ENCODE measurements at regions not wholly inside any gene's neighbourhood (a gene's known extent, or its start where the extent isn't known, plus 50 kb on each side); places are given as distances from the start of the nearest gene placed in this dataset.

DNA sequence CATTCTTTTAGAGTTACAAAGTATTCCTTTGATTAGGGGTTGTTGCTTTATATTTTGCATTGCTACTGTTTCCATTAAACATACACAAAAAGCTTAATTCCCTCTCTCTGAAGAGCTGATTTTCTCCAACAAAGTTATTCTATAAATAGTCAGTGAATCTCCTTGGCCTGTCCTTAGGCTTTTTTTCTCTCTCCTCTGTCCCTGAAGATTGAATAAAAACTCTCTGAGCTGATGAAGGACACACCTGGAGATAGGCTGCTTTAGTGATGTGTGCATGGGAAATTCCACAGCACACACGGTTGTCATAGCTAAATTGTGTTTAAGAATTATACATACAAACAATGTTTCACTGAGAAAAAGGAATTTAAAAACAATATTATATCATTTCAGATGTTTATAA is 90.5 kb upstream of the TMEM106B start:
- no peak for DNase-seq (ENCODE audit: low read depth in 4 of 4, low spot score in 3 of 4)

DNA sequence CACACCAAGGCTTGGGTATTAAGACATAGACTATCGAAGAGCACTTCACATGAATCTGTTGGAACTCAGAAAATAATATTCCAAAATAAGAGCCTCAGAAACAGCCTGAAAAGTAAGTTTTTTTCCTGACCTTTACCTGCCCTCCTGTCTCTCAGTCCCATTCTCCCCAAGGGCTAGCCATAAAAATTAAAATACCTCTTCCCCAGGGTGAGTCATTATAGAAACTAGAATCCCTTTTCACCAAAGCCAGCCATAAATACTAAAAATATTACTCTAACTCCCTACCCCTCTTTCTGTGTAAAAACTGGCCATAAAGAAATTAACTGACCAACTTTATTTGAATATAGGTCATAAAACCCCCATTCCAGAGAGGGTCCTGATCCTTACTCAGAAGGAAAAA is 87.9 kb upstream of the TMEM106B start:
- no peak for DNase-seq (ENCODE audit: low read depth in 4 of 4, low spot score in 3 of 4)

DNA sequence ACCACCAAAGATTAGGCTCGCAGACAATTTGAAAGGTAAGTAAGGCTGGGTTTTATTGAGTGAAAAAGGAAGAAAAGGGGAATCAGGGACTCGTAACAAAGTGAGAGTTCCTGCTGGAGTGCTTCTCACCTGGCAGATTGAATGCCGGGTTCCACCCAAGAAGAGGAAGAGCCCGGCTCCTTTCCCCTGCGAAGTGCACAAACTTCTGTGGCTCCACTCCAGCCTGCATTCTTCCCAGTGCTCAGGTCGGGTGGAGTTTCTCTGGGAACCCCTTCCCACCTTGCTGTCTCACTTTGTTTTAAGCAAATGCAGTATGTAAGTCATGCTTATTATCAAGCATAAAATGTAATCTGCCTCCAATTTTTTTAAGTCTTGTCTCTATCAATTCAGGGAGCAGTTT is 87.1 kb upstream of the TMEM106B start:
- DNase-seq (ENCODE audit: low read depth in 4 of 4, low spot score in 3 of 4), result no peak

DNA sequence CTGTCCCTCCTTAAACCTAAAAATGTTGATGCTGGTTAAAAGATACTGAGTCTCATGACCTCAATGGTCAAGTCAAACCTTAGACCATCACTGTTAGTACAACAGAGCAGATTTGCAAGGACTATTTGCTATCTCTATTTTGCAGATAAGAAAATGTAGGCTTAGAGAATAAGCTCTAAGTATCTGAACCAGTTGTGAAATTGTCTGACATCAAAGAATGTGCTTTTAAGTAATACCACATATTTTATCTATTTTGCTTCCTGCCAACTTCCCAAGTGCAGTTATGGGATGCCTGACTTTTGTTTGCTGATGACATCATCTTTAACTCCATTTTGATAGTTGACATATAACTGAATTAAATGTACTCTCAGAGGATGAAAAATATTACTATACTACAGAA is 83.6 kb upstream of the TMEM106B start:
- no peak for DNase-seq (ENCODE audit: low read depth in 4 of 4, low spot score in 3 of 4)

DNA sequence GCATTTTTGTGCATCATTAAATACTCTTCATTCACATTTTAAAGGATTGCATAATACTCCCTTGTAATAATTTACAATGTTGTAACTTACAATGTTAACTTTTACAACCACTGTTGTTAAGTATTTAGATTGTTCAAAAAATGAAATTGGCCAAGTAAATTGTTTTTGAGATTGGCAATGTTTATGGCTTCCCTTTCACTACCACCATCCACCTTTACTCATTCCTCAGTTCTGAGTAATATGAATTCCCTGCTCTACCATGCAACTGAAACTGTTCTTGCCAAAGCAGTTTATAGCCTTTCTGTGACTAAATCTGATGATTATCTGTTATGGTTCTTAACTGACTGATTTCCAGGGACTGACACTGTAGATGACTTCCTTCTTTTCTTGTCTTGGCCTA is 80.5 kb upstream of the TMEM106B start:
- DNase-seq (ENCODE audit: low read depth in 4 of 4, low spot score in 3 of 4), result no peak

DNA sequence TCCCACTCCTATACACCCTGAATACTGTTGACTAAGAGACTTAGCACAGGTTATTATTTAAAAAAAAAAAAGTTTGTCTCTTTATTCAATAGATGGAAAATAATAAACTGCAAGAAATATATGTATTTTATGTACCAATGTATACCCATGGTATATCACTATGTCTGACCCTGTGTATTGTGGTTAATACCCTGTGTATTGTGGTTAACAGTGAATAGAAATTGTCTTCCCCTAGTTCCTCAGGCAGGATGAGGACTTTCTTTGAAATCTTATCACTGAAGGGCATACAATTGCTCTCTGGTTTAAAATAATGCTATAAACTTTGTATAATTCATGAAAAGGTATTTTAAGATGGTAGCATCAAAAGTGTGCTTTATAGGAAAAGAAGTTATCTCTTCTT is 80.0 kb upstream of the TMEM106B start:
- no peak for DNase-seq (ENCODE audit: low read depth in 4 of 4, low spot score in 3 of 4)

DNA sequence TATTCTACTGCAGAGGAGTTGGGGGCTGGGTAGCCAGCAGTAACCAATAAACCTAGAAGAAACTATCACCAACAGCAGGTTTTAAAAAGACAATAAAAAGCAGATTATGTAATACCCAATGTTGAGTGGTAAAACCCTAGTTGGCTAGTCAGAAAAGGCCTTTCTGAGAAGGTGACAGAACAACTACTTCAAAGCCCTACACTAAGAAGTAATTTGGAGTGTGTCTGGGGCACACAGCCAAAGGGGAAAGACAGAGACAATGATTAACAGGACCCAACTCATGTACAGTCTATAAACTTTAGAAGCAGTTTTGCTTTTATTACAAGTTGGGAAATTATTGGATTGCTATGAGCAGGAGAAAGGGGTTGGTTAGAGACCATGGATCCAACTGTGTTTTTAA is 77.2 kb upstream of the TMEM106B start:
- no peak for DNase-seq (ENCODE audit: low read depth in 4 of 4, low spot score in 3 of 4)

DNA sequence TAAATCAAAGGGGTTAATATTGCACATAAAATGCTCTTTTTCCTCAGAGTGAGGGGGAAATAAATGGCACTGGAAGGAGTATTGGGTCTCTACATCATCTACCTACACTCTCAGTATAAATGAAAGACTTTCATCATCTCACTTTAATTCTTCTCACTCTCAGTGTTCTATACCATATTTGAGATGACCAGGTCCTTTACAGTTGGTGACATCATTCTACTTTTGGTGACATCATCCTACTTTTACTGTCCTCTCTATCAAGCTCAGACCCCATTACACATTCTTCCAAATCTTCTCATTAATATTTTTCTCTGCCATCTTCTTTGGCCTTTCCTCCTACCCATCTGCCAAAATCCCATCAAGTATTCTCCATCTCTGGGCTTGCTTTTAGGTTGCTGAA is 74.6 kb upstream of the TMEM106B start:
- no peak for DNase-seq (ENCODE audit: low read depth in 4 of 4, low spot score in 3 of 4)

DNA sequence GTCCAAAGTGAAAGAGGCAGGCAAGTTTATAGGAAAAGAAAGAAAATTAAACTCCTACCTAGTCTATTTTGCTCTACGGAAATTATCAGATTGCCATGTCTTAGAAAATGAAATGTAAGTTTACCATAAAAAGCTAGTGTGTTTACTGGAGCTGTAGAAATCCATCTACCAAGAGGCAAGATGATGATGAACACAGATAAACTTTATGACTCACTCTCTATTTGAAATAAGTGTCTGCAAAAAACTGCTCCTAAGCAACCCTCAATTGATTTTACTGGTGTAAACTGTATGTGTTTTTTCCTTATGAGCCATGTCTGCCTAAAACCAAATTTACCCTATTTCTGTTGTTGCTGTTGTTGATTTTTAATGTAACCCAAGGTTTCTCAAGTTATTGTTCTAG is 73.8 kb upstream of the TMEM106B start:
- no peak for DNase-seq (ENCODE audit: low read depth in 4 of 4, low spot score in 3 of 4)

DNA sequence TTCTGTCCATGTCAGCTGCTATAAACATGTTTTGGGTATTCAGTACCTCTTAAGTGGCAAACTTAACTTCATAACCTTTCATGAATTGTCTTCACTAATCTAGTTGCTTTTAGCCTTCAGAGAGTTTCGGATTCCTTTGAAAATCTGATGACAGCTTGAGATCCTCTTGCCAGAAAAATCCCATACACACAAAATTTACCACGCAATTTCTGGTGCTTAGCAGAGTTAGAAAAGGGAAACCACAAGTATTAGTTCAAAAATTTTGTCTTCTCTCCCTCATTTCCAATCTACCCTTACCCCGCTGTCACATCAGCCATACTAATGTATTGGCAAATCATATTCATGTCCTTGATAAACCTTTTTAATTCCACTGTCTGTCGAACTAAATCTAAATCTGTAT is 72.7 kb upstream of the TMEM106B start:
- no peak for DNase-seq (ENCODE audit: low read depth in 4 of 4, low spot score in 3 of 4)

DNA sequence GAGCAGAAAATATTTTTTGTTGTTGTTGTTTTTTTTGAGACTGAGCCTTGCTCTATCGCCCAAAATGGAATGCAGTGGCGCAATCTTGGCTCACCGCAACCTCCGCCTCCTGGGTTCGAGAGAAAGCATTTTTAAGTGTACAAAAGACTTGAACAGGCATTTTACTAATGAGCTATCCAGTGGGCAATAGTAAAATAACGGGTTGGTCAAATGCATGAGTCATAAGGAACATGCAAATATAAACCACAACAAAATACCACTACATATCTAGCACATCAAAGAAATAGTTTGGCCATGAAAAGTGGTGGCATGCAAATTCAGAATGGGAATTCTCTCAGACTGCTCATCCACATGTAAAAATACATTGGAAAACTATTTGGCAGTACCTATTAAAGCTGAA is 71.7 kb upstream of the TMEM106B start:
- no peak for DNase-seq (ENCODE audit: low read depth in 4 of 4, low spot score in 3 of 4)

DNA sequence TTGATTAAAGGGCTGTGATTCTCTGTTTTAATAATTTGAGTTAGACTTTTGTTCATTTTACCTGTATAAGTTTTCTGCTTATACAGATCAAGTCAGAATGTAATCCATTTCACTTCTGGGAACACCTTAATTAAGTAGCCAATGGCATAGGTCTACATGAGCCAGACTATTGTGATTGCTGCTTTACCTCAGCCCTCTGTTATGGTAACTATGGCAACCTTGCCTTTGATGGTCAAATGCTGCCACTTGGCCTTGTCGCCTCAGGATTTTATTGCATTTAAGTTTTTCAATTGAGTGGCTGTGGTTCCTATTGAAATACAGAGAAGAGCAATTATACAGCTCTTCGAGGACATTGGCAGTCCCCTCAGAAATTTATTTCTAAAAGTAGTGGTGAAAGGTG is 64.3 kb upstream of the TMEM106B start:
- no peak for DNase-seq (ENCODE audit: low read depth in 4 of 4, low spot score in 3 of 4)

DNA sequence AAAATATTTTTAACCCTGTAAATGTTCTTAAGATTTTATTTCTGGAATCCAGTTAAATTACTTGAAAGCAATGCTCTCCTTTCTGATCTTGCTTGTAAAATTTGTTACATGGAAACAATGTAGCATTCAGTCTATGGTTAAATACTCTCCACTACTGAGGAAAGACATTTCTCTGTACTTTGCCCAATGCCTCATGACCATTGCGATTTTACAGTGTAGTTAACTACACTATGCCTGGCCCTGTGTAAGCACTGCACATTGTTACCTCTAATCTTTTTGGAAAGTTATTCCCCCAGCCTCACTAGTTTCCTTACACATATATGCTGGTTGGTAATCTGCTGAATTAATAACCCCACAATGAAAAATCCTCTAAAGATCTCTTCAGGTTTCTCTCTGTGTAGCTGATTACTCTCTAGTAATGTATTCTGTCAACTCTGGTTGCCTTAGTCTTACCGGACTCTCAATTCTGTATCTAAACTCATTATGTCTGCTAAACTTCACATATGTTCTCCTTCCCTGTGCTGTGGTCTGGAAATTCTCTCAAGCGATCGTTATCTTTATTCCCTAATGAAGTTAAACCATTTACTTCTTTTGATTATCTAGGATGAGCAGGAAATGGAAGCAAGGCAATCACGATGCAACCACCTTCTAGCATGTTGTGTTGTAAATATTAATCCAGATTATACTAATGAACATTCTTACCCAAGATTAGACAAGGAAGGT is 58.7 kb upstream of the TMEM106B start:
- DNase-seq (ENCODE audit: low read depth in 4 of 4, low spot score in 3 of 4), result no peak

DNA sequence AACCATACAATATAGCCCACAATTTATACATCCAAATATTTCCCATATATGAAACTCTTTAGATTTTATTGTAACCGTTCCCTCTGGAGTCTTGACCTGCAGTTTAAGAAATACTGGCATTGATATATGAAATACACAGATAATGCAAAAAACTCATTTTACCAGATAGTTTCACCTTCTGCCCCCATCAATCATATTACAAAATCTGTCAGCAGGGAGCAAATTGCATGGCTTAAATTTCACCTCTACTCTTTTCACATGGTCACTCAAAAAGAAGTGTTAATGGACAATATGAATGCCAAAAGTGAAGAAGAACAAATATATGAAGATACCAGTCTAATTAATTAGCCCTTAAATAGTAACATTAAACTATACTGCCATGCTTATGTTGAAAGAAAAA is 57.0 kb upstream of the TMEM106B start:
- no peak for DNase-seq (ENCODE audit: low read depth in 4 of 4, low spot score in 3 of 4)

DNA sequence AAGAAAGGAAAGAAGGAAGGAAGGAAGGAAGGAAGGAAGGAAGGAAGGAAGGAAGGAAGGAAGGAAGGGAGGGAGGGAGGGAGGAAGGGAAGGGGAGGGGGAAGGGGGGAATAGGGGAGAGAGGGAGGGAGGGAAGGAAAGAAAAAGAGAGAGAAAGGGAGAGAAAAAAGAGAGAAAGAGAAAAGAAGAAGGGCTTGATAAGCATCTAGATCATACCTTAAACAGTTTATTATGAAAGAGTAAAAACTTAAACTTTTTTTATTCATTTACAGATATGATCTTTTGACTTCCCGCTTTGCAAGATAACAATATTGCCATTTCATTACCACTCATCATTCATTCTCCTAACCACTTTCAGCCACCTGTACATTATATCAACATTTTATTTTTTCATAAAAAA is 53.6 kb upstream of the TMEM106B start:
- DNase-seq (ENCODE audit: low read depth in 4 of 4, low spot score in 3 of 4), result no peak

DNA sequence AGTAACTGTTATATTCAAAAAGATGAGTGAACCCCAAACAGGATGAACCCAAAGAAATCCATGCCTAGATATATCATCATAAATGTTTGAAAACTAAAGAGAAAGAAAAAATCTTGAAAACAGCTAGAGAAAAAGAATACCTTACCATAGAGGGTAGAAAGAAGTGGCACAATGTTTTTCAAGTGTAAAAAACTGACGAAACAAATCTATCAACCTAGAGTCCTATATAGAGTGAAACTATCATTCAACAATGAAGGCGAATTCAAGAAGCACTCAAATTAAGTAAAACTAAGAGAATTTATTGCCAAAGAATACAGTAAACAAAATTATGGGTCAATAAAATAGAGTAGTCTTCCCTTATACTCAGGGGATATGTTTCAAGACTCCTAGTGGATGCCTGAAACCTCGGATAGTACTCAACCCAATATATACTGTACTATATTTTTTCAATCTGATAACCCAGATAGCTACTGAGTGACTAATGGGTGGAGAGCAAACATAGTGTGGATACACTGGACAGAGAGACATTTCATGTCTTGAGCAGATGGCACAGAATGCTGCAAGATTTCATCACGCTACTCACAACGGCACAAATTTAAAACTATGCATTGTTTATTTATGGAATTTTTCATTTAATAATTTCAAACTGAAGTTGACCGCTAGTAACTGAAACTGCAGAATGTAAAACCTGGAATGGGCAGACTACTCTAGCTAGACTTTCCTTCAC is 52.6 kb upstream of the TMEM106B start:
- no peak for DNase-seq (ENCODE audit: low read depth in 4 of 4, low spot score in 3 of 4)

DNA sequence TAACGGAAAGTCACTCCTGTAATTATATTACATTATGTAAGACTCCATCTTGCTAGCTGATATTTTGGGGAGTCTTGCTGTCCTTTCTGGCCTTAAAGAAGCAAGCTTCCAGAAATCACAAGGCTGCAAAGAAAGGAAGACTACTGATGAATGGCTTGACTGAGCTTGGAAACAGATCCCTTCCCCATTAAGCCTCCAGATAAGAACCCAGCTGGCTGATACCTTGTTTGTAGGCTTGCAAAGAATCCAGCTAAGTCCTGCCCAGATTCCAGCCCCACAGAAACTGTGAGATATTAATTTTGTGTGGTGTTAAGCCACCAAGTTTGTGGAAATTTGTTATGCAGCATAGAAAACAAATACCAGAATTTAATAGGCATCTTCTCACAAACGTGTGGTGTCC is 49.9 kb upstream of the TMEM106B start:
- no peak for DNase-seq (ENCODE audit: low read depth in 4 of 4, low spot score in 3 of 4)
